B cell (primary cell): ENCODE measurements at regions not wholly inside any gene's neighbourhood (a gene's known extent, or its start where the extent isn't known, plus 50 kb on each side); places are given as distances from the start of the nearest gene placed in this dataset.

Experiments
- ATAC-seq: fragments of 200-7000 bp; cut with Tn5 transposase; one replicate; pipeline ENCODE4 v1.10.0; 2021; ENCODE audit warnings: low read depth, mild to moderate bottlenecking, moderate number of reproducible peaks, moderate library complexity
- CTCF ChIA-PET: fragments of 350-600 bp; sonication (Branson Sonifier 250); formaldehyde crosslinking; loops from one replicate; lab custom pipeline; 2021; ENCODE audit warnings: antibody characterized with exemption, inconsistent platforms; lab: Charles Lee
- POLR2A ChIA-PET: fragments of 350-600 bp; sonication (Branson Sonifier 250); formaldehyde crosslinking; loops from one replicate; lab custom pipeline; 2021; ENCODE audit warnings: antibody characterized with exemption; lab: Charles Lee
- DNase-seq: peaks from one replicate; pipeline ENCODE4 v3.0.0; 2013
- H2AFZ ChIP-seq: 2 replicates; pipeline ENCODE4 v1.6.1; 2012; ENCODE audit warnings: mild to moderate bottlenecking, low read depth, low read length; ENCODE audit not compliant: insufficient read depth, poor library complexity, severe bottlenecking
- H3K27ac ChIP-seq, 2 donors: 1 replicate in 1 of 2; 2 replicates in 1 of 2; pipeline ENCODE4 v1.5.1; 2012 to 2013; ENCODE audit warnings: low read length in 2 of 2, mild to moderate bottlenecking in 2 of 2, moderate library complexity in 1 of 2
- H3K27me3 ChIP-seq, 4 experiments: fragments of 200-600 bp in 1 of 4; sonication (generic) in 1 of 4; replicated peaks in 1 of 4; 1 replicate in 2 of 4; 2 replicates in 2 of 4; pipeline versions ENCODE4 v1.6.1 to v1.7.0; 2013 to 2016; ENCODE audit warnings: low read length in 3 of 4, mild to moderate bottlenecking in 2 of 4, mixed read lengths in 1 of 4, moderate library complexity in 1 of 4; ENCODE audit not compliant: insufficient read depth in 4 of 4, control insufficient read depth in 3 of 4; ENCODE audit errors: control extremely low read depth in 1 of 4
- H3K36me3 ChIP-seq, 2 experiments: replicated peaks in 1 of 2; 1 replicate in 1 of 2; 2 replicates in 1 of 2; pipeline versions ENCODE4 v1.6.1 to v1.7.1; 2013; ENCODE audit warnings: low read length in 1 of 2; ENCODE audit not compliant: insufficient read depth in 2 of 2, control insufficient read depth in 1 of 2; ENCODE audit errors: control extremely low read depth in 1 of 2, extremely low read depth in 1 of 2
- H3K4me1 ChIP-seq, 2 donors: fragments of 200-600 bp in 1 of 2; sonication (generic) in 1 of 2; 1 replicate in 1 of 2; 2 replicates in 1 of 2; pipeline versions ENCODE4 v1.5.1 to v1.6.1; 2013 to 2017; ENCODE audit warnings: low read length in 2 of 2; ENCODE audit not compliant: control insufficient read depth in 2 of 2, insufficient read depth in 2 of 2
- H3K4me2 ChIP-seq: replicated peaks from 2 replicates; pipeline ENCODE3; 2012; ENCODE audit warnings: mild to moderate bottlenecking, low read depth, low read length; ENCODE audit not compliant: poor library complexity, severe bottlenecking
- H3K4me3 ChIP-seq, 5 experiments: fragments of 200-600 bp in 1 of 5; sonication (generic) in 1 of 5; 1 replicate in 3 of 5; 2 replicates in 2 of 5; pipeline versions ENCODE4 v1.5.1 to v1.7.0; 2011 to 2016; ENCODE audit warnings: low read length in 4 of 5, mild to moderate bottlenecking in 4 of 5, low read depth in 2 of 5, control low read depth in 1 of 5, moderate library complexity in 1 of 5; ENCODE audit not compliant: insufficient read depth in 1 of 5; ENCODE audit errors: control extremely low read depth in 1 of 5, extremely low read depth in 1 of 5
- H3K79me2 ChIP-seq: fragments of 200-600 bp; sonication (generic); one replicate; pipeline ENCODE4 v1.6.0; 2016; ENCODE audit warnings: low read length; ENCODE audit not compliant: control insufficient read depth, insufficient read depth
- H3K9ac ChIP-seq: fragments of 200-600 bp; sonication (generic); 2 replicates; pipeline ENCODE4 v1.6.1; 2017; ENCODE audit warnings: mild to moderate bottlenecking, low read length, moderate library complexity
- H3K9me3 ChIP-seq, 3 donors: one replicate each; pipeline versions ENCODE4 v1.6.1 to v1.7.1; 2013; ENCODE audit warnings: low read length in 2 of 3; ENCODE audit not compliant: control insufficient read depth in 2 of 3, insufficient read depth in 1 of 3; ENCODE audit errors: control extremely low read depth in 1 of 3
- H4K20me1 ChIP-seq: 2 replicates; pipeline ENCODE4 v1.6.0; 2012; ENCODE audit warnings: mild to moderate bottlenecking, low read length; ENCODE audit not compliant: insufficient read depth, control insufficient read depth, poor library complexity, severe bottlenecking
- H3K27ac Mint-ChIP-seq: one replicate; pipeline ENCODE4 v1.8.0; 2021; ENCODE audit warnings: mixed read lengths
- H3K27me3 Mint-ChIP-seq: one replicate; pipeline ENCODE4 v1.8.0; 2021; ENCODE audit warnings: mixed read lengths
- H3K4me1 Mint-ChIP-seq: one replicate; pipeline ENCODE4 v1.8.0; 2021; ENCODE audit warnings: mixed read lengths
- H3K4me3 Mint-ChIP-seq: one replicate; pipeline ENCODE4 v1.8.0; 2021; ENCODE audit warnings: mixed read lengths
- H3K9me3 Mint-ChIP-seq: one replicate; pipeline ENCODE4 v1.8.0; 2022; ENCODE audit warnings: mixed read lengths; ENCODE audit not compliant: insufficient read depth
- EZH2 ChIP-seq: IDR thresholded peaks from 2 replicates; pipeline ENCODE4 v1.6.1; 2012; ENCODE audit warnings: borderline replicate concordance, low read depth, mild to moderate bottlenecking, moderate library complexity, low read length; ENCODE audit not compliant: insufficient read depth, poor library complexity, severe bottlenecking
- WGBS: methylation state at CpG from one replicate; pipeline ENCODE4 v1.1.5; 2013; ENCODE audit warnings: missing lambda C conversion rate; ENCODE audit not compliant: insufficient coverage; 5-methylcytosine and 5-hydroxymethylcytosine counted together
- intact Hi-C: fragments of 100-400 bp; cut with micrococcal nuclease; formaldehyde crosslinking; loops from one replicate; pipeline ENCODE4 v1.10.0; 2022
- TF ChIP-seq, protein P1 (sequence below): fragments of 200-600 bp; IDR thresholded peaks from one replicate; pipeline ENCODE4 v1.8.0; 2022; ENCODE audit warnings: antibody characterized with exemption, mild to moderate bottlenecking

DNA sequence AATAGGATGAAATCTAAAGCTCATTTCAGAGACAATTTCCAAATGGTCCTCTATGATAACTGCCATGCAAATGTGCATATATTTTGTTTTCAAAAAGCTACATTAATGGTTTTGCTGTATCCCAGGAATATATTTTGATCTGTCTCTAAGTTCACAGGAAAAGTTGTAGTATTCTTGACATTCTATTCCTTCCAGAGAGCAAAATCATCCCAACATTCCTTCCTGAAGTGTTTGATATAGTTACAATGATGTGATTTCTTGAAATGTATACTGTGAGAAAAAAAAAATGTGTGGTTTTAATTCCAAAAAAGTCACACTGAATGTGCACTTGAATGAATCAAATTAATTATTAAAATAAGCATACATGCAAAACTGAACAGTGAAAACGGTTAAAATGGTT is 996.0 kb upstream of the CITED2 start:
- Histone ChIP-seq H2AFZ (no peak overlapping the region), H3K9me3 (peaks cover 0 to 1% (median 0%) of the 10 kb centered on the region in 3 donors), H3K79me2 (no peaks in the 10 kb centered on the region), H3K4me1 (no peaks in the 10 kb centered on the region), H3K27me3 (no peaks in the 10 kb centered on the region), H3K9ac (no peak overlapping the region), H3K36me3 (no peaks in the 10 kb centered on the region), H3K4me3 (no peak overlapping the region), H3K27ac (no peak overlapping the region), H3K4me2 (no peak overlapping the region), H4K20me1 (no peaks in the 10 kb centered on the region)
- ChIA-PET CTCF (no interaction called here), POLR2A (no interaction called here)
- H3K27ac Mint-ChIP-seq, result no peak overlapping the region
- no peaks in the 10 kb centered on the region for H3K4me1 Mint-ChIP-seq
- intact Hi-C loops, result no loop called here
- no peaks in the 10 kb centered on the region for H3K27me3 Mint-ChIP-seq
- no CpG with 5 or more reads among the region's 1 CpG for WGBS
- H3K9me3 Mint-ChIP-seq, result no peaks in the 10 kb centered on the region
- ATAC-seq (no peak), DNase-seq (no peak)
- TF ChIP-seq EZH2, result no peak
- TF ChIP-seq, protein P1, sequence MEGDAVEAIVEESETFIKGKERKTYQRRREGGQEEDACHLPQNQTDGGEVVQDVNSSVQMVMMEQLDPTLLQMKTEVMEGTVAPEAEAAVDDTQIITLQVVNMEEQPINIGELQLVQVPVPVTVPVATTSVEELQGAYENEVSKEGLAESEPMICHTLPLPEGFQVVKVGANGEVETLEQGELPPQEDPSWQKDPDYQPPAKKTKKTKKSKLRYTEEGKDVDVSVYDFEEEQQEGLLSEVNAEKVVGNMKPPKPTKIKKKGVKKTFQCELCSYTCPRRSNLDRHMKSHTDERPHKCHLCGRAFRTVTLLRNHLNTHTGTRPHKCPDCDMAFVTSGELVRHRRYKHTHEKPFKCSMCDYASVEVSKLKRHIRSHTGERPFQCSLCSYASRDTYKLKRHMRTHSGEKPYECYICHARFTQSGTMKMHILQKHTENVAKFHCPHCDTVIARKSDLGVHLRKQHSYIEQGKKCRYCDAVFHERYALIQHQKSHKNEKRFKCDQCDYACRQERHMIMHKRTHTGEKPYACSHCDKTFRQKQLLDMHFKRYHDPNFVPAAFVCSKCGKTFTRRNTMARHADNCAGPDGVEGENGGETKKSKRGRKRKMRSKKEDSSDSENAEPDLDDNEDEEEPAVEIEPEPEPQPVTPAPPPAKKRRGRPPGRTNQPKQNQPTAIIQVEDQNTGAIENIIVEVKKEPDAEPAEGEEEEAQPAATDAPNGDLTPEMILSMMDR, result no peak
- H3K4me3 Mint-ChIP-seq, result no peak overlapping the region

DNA sequence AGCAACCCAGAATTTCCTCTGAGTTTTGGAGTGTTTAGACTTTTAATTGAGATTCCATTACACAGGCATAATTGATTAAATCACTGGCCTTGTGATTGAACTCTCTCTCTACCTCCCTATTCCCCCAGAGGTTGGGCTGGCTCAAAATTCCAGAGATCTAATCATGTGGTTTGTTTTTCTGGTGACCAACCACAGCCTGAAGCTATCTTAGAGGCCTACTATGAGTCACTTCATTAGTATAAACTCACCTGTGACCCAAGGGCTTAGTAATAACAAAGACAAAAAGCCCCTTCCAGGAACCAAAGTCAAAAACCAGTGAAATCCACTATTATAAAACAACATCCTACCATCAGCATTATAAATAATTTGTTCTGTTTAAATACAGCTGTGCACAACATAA is 992.5 kb upstream of the CITED2 start:
- no peak overlapping the region for H3K4me3 Mint-ChIP-seq
- Histone ChIP-seq H3K4me3 (no peak overlapping the region), H3K36me3 (no peaks in the 10 kb centered on the region), H3K27ac (no peak overlapping the region), H3K9me3 (peaks cover 1 to 9% (median 7%) of the 10 kb centered on the region in 3 donors), H2AFZ (no peak overlapping the region), H3K4me1 (no peaks in the 10 kb centered on the region), H3K27me3 (no peaks in the 10 kb centered on the region), H3K79me2 (no peaks in the 10 kb centered on the region), H4K20me1 (no peaks in the 10 kb centered on the region), H3K9ac (no peak overlapping the region), H3K4me2 (no peak overlapping the region)
- CTCF ChIA-PET, result no interaction called here
- no peaks in the 10 kb centered on the region for H3K9me3 Mint-ChIP-seq
- no peaks in the 10 kb centered on the region for H3K4me1 Mint-ChIP-seq
- intact Hi-C loops, result no loop called here
- POLR2A ChIA-PET, result no interaction called here
- DNase-seq (no peak), ATAC-seq (no peak)
- H3K27ac Mint-ChIP-seq, result no peak overlapping the region
- TF ChIP-seq EZH2, result no peak
- TF ChIP-seq, protein P1, result no peak
- H3K27me3 Mint-ChIP-seq, result no peaks in the 10 kb centered on the region
